Upper lobe of right lung (tissue), 1 donor: ENCODE measurements at regions not wholly inside any gene's neighbourhood (a gene's known extent, or its start where the extent isn't known, plus 50 kb on each side); places are given as distances from the start of the nearest gene placed in this dataset.

Source experiments
- ATAC-seq: fragments of 200-7000 bp; cut with Tn5 transposase; one replicate; pipeline ENCODE4 v1.9.1; 2020; ENCODE audit warnings: mild to moderate bottlenecking, moderate library complexity
- DNase-seq: peaks from one replicate; pipeline ENCODE4 v3.0.0-alpha.2; 2020
- H3K27ac ChIP-seq: fragments of 200-600 bp; one replicate; pipeline ENCODE4 v1.8.0; 2022
- H3K27me3 ChIP-seq: fragments of 200-600 bp; one replicate; pipeline ENCODE4 v1.8.0; 2022; ENCODE audit warnings: mild to moderate bottlenecking
- H3K36me3 ChIP-seq: fragments of 200-600 bp; one replicate; pipeline ENCODE4 v1.8.0; 2022
- H3K4me1 ChIP-seq: fragments of 200-600 bp; one replicate; pipeline ENCODE4 v1.8.0; 2022
- H3K4me3 ChIP-seq: fragments of 200-600 bp; one replicate; pipeline ENCODE4 v1.8.0; 2022; ENCODE audit warnings: mild to moderate bottlenecking
- H3K9me3 ChIP-seq: fragments of 200-600 bp; one replicate; pipeline ENCODE4 v1.8.0; 2022
- intact Hi-C: fragments of 100-400 bp; cut with DNase I; formaldehyde crosslinking; loops from one replicate; pipeline ENCODE4 v1.11.0; 2022
- TF ChIP-seq, protein P1 (sequence below): fragments of 200-600 bp; IDR thresholded peaks from one replicate; pipeline ENCODE4 v1.8.0; 2022; ENCODE audit warnings: antibody characterized with exemption
- donor health status: DM: no; HTN: yes; CAD: no; lungs with severe emphysema.

GRCh38 chr5:159503236-159503635 is 172.9 kb upstream of the IL12B start:
- H3K27me3 ChIP-seq, result no peaks in the 10 kb centered on the region
- no peaks in the 10 kb centered on the region for H3K9me3 ChIP-seq
- intact Hi-C loops, result no loop called here
- no peaks in the 10 kb centered on the region for H3K36me3 ChIP-seq
- TF ChIP-seq, protein P1, sequence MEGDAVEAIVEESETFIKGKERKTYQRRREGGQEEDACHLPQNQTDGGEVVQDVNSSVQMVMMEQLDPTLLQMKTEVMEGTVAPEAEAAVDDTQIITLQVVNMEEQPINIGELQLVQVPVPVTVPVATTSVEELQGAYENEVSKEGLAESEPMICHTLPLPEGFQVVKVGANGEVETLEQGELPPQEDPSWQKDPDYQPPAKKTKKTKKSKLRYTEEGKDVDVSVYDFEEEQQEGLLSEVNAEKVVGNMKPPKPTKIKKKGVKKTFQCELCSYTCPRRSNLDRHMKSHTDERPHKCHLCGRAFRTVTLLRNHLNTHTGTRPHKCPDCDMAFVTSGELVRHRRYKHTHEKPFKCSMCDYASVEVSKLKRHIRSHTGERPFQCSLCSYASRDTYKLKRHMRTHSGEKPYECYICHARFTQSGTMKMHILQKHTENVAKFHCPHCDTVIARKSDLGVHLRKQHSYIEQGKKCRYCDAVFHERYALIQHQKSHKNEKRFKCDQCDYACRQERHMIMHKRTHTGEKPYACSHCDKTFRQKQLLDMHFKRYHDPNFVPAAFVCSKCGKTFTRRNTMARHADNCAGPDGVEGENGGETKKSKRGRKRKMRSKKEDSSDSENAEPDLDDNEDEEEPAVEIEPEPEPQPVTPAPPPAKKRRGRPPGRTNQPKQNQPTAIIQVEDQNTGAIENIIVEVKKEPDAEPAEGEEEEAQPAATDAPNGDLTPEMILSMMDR, result no peak
- no peak overlapping the region for H3K4me3 ChIP-seq
- no peak overlapping the region for H3K27ac ChIP-seq
- ATAC-seq (no peak), DNase-seq (no peak)
- H3K4me1 ChIP-seq, result peaks cover 15% of the 10 kb centered on the region

DNA sequence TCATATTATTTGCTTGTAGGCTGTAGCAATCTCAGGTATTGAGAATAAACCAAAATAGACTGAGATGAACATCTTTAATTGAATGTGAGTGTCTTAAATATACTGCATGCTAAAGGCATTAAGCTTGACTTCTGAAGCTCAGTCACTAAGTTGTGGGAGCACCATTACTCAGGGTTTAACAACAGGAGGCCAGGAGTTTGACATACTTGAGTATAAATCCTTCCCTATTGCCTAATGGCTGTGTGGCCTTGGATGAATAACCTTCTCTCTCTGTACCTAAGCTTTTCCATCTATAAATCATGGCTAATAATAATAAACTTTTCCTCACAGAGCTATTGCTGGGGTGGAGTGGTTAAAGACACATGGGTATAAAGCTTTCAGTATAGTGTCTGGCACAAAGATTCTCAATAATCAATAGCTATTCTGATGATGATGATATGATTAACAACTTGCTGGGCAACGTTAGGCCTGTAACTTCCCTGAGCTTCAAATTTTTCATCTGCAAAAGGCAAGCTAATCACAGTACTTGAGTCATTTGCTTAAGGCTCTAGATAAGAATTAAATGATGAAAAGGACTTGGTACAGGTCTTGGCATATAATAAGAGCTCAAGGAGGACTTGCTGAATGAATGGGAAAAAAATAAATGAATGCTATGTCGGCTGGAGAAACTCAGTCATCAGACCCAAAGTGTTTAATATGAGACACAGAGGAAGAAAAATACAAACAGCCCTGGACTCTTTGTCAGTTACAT is 174.0 kb upstream of the IL12B start:
- TF ChIP-seq, protein P1, result no peak
- Histone ChIP-seq H3K36me3 (no peaks in the 10 kb centered on the region), H3K4me3 (no peak overlapping the region), H3K9me3 (no peaks in the 10 kb centered on the region), H3K27me3 (no peaks in the 10 kb centered on the region), H3K4me1 (peaks cover 15% of the 10 kb centered on the region), H3K27ac (peak overlapping the region; percentile 76)
- intact Hi-C loops, result no loop called here
- ATAC-seq, result no peak
- DNase-seq, result no peak

- H3K9me3 ChIP-seq, result no peaks in the 10 kb centered on the region
- intact Hi-C loops, result no loop called here
- H3K27me3 ChIP-seq, result no peaks in the 10 kb centered on the region
- H3K36me3 ChIP-seq, result no peaks in the 10 kb centered on the region
- peaks cover 18% of the 10 kb centered on the region for H3K4me1 ChIP-seq
- DNase-seq, result peak; percentile 87
- peak overlapping the region; percentile 76 for H3K27ac ChIP-seq
- TF ChIP-seq, protein P1, result no peak
- ATAC-seq, result peak; percentile 99
- H3K4me3 ChIP-seq, result no peak overlapping the region
Observed at GRCh38 chr5:159504857-159505304, 174.6 kb upstream of the IL12B start.

- no peaks in the 10 kb centered on the region for H3K36me3 ChIP-seq
- H3K4me1 ChIP-seq, result peaks cover 31% of the 10 kb centered on the region
- no peaks in the 10 kb centered on the region for H3K27me3 ChIP-seq
- TF ChIP-seq, protein P1, result no peak
- no peak for DNase-seq
- intact Hi-C loops, result no loop called here
- no peak for ATAC-seq
- no peak overlapping the region for H3K4me3 ChIP-seq
- no peak overlapping the region for H3K27ac ChIP-seq
- no peaks in the 10 kb centered on the region for H3K9me3 ChIP-seq
Observed at GRCh38 chr5:159507055-159507454, 176.8 kb upstream of the IL12B start.

DNA sequence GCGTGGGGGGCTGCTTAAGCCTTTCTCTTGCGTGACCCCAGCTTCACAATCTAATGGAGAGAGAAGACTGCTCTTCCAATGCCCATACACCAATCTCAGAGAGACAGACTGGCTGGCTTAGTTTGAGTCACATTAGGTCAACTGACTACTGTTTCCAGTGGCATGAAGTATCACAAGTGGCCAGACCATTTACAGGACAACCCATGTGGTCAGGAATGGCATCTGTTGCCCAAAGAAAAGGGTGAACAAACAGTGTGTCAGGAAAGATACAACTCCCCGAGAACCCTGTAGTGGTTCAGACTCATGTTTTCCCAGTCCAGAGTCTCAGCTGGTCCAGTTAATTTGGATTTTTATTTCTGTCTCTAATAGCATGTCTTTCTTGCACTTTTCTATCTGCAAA is 177.4 kb upstream of the IL12B start:
- intact Hi-C loops, result no loop called here
- no peak overlapping the region for H3K27ac ChIP-seq

More for the DNA sequence above, 177.4 kb upstream of the IL12B start:
- no peaks in the 10 kb centered on the region for H3K36me3 ChIP-seq
- TF ChIP-seq, protein P1, result no peak
- no peak overlapping the region for H3K4me3 ChIP-seq
- H3K27me3 ChIP-seq, result no peaks in the 10 kb centered on the region
- no peaks in the 10 kb centered on the region for H3K9me3 ChIP-seq
- ATAC-seq (no peak), DNase-seq (no peak)
- H3K4me1 ChIP-seq, result peaks cover 31% of the 10 kb centered on the region
